H9 (cell line): ENCODE measurements at regions not wholly inside any gene's neighbourhood (a gene's known extent, or its start where the extent isn't known, plus 50 kb on each side); places are given as distances from the start of the nearest gene placed in this dataset.

ENCODE experiments used
- DNase-seq: peaks from one replicate; pipeline ENCODE4 v3.0.0-alpha.2; 2017
- H2AFZ ChIP-seq: one replicate; pipeline ENCODE4 v1.6.1; 2013; ENCODE audit warnings: mild to moderate bottlenecking, low read length, control low read depth, moderate library complexity
- H2AK5ac ChIP-seq: 2 replicates; pipeline ENCODE4 v1.6.1; 2013; ENCODE audit warnings: low read length, control low read depth, mixed read lengths; ENCODE audit not compliant: insufficient read length
- H2BK120ac ChIP-seq: one replicate; pipeline ENCODE4 v1.6.1; 2013; ENCODE audit warnings: low read depth, mild to moderate bottlenecking, low read length, control low read depth, inconsistent platforms; ENCODE audit not compliant: poor library complexity, severe bottlenecking
- H2BK12ac ChIP-seq: 2 replicates; pipeline ENCODE4 v1.6.1; 2013; ENCODE audit warnings: low read length, control low read depth, mixed read lengths, low read depth; ENCODE audit not compliant: insufficient read length
- H2BK15ac ChIP-seq: 2 replicates; pipeline ENCODE4 v1.6.1; 2013; ENCODE audit warnings: low read depth, low read length, control low read depth
- H2BK20ac ChIP-seq: one replicate; pipeline ENCODE4 v1.6.1; 2013; ENCODE audit warnings: low read depth, mild to moderate bottlenecking, low read length, control low read depth, inconsistent platforms; ENCODE audit not compliant: poor library complexity, severe bottlenecking
- H2BK5ac ChIP-seq: 2 replicates; pipeline ENCODE4 v1.6.1; 2013; ENCODE audit warnings: low read length, control low read depth, mixed read lengths; ENCODE audit not compliant: insufficient read length
- H3K14ac ChIP-seq: 2 replicates; pipeline ENCODE4 v1.6.1; 2013; ENCODE audit warnings: low read length, control low read depth; ENCODE audit not compliant: insufficient read depth
- H3K18ac ChIP-seq: 2 replicates; pipeline ENCODE4 v1.6.1; 2013; ENCODE audit warnings: low read depth, mild to moderate bottlenecking, mixed read lengths, low read length, control low read depth; ENCODE audit not compliant: insufficient read length
- H3K23ac ChIP-seq: 2 replicates; pipeline ENCODE4 v1.6.1; 2013; ENCODE audit warnings: low read length, control low read depth, mixed read lengths, low read depth; ENCODE audit not compliant: insufficient read length
- H3K23me2 ChIP-seq: 2 replicates; pipeline ENCODE4 v1.6.1; 2013; ENCODE audit warnings: low read depth, mild to moderate bottlenecking, mixed read lengths, low read length, control low read depth; ENCODE audit not compliant: insufficient read length, poor library complexity, severe bottlenecking
- H3K27ac ChIP-seq: 2 replicates; pipeline ENCODE4 v1.5.1; 2013; ENCODE audit warnings: low read length, control low read depth, mixed read lengths, low read depth; ENCODE audit not compliant: insufficient read length
- H3K27me3 ChIP-seq: 2 replicates; pipeline ENCODE4 v1.6.1; 2013; ENCODE audit warnings: low read length, control low read depth, inconsistent platforms; ENCODE audit not compliant: insufficient read depth
- H3K4ac ChIP-seq: 2 replicates; pipeline ENCODE4 v1.6.1; 2013; ENCODE audit warnings: low read depth, mild to moderate bottlenecking, control low read depth, inconsistent platforms, low read length, moderate library complexity
- H3K4me1 ChIP-seq: 2 replicates; pipeline ENCODE4 v1.6.1; 2013; ENCODE audit warnings: low read length, control low read depth, inconsistent platforms; ENCODE audit not compliant: insufficient read depth
- H3K4me2 ChIP-seq: 2 replicates; pipeline ENCODE4 v1.6.1; 2013; ENCODE audit warnings: low read length, control low read depth, mixed read lengths; ENCODE audit not compliant: insufficient read length, insufficient read depth
- H3K56ac ChIP-seq: 2 replicates; pipeline ENCODE4 v1.6.1; 2013; ENCODE audit warnings: low read depth, mild to moderate bottlenecking, mixed read lengths, low read length, control low read depth; ENCODE audit not compliant: insufficient read length
- H3K79me1 ChIP-seq: 2 replicates; pipeline ENCODE4 v1.6.1; 2013; ENCODE audit warnings: low read depth, mild to moderate bottlenecking, moderate library complexity, low read length, control low read depth, inconsistent platforms; ENCODE audit not compliant: insufficient read depth, poor library complexity, severe bottlenecking
- H3K79me2 ChIP-seq: 2 replicates; pipeline ENCODE4 v1.6.1; 2013; ENCODE audit warnings: low read length, control low read depth, inconsistent platforms; ENCODE audit not compliant: insufficient read depth
- H3K9ac ChIP-seq: 2 replicates; pipeline ENCODE4 v1.6.1; 2013; ENCODE audit warnings: low read length, control low read depth, mixed read lengths; ENCODE audit not compliant: insufficient read length; ENCODE audit errors: extremely low read depth
- H3K9me3 ChIP-seq: one replicate; pipeline ENCODE4 v1.6.1; 2013; ENCODE audit warnings: low read depth, low read length, inconsistent platforms; ENCODE audit not compliant: control insufficient read depth
- H3T11ph ChIP-seq: one replicate; pipeline ENCODE4 v1.6.1; 2013; ENCODE audit warnings: mild to moderate bottlenecking, low read length, control low read depth, inconsistent platforms
- H4K20me1 ChIP-seq: one replicate; pipeline ENCODE4 v1.6.1; 2013; ENCODE audit not compliant: control insufficient read depth, insufficient read length, insufficient read depth
- H4K5ac ChIP-seq: 2 replicates; pipeline ENCODE4 v1.6.1; 2013; ENCODE audit warnings: low read depth, mild to moderate bottlenecking, mixed read lengths, low read length, control low read depth; ENCODE audit not compliant: insufficient read length
- H4K8ac ChIP-seq: replicated peaks from 2 replicates; pipeline ENCODE4 v1.6.1; 2013; ENCODE audit warnings: low read length, control low read depth, mixed read lengths, low read depth; ENCODE audit not compliant: insufficient read length
- H4K91ac ChIP-seq: 2 replicates; pipeline ENCODE4 v1.6.1; 2013; ENCODE audit warnings: low read depth, mild to moderate bottlenecking, moderate library complexity, mixed read lengths, low read length, control low read depth; ENCODE audit not compliant: insufficient read length
- H3K27ac Mint-ChIP-seq, 3 experiments: 2 replicates in 2 of 3; 3 replicates in 1 of 3; pipeline ENCODE4 v1.8.0; 2020 to 2021; ENCODE audit warnings: mixed read lengths in 3 of 3, mild to moderate bottlenecking in 1 of 3, moderate library complexity in 1 of 3
- H3K27me3 Mint-ChIP-seq: 2 replicates; pipeline ENCODE4 v1.8.0; 2021; ENCODE audit warnings: low read depth, mild to moderate bottlenecking, moderate library complexity, mixed read lengths
- H3K36me3 Mint-ChIP-seq, 3 experiments: 2 replicates in 2 of 3; 3 replicates in 1 of 3; pipeline ENCODE4 v1.8.0; 2020 to 2021; ENCODE audit warnings: low read depth in 3 of 3, mixed read lengths in 3 of 3; ENCODE audit not compliant: insufficient read depth in 1 of 3
- H3K4me1 Mint-ChIP-seq, 2 experiments: 2 replicates each; pipeline ENCODE4 v1.8.0; 2020; ENCODE audit warnings: mixed read lengths in 2 of 2
- H3K4me3 Mint-ChIP-seq, 2 experiments: 2 replicates in 1 of 2; 3 replicates in 1 of 2; pipeline ENCODE4 v1.8.0; 2020 to 2021; ENCODE audit warnings: mild to moderate bottlenecking in 2 of 2, mixed read lengths in 2 of 2, moderate library complexity in 1 of 2
- H3K9me3 Mint-ChIP-seq, 2 experiments: 2 replicates in 1 of 2; 3 replicates in 1 of 2; pipeline ENCODE4 v1.8.0; 2020; ENCODE audit warnings: mild to moderate bottlenecking in 2 of 2, mixed read lengths in 2 of 2, moderate library complexity in 1 of 2
- CTCF ChIP-seq: fragments of 200-600 bp; sonication (generic); conservative IDR thresholded peaks from 3 replicates; pipeline ENCODE4 v1.8.0; 2021; ENCODE audit warnings: antibody characterized with exemption, mild to moderate bottlenecking
- WGBS: extraction: QIAGEN DNeasy Blood & Tissue Kit; methylation state at CpG from one replicate; pipeline ENCODE4 v1.1.7; 2013; ENCODE audit warnings: missing lambda C conversion rate, low lambda C conversion rate, mixed read lengths; ENCODE audit not compliant: insufficient read length; ENCODE audit errors: extremely low coverage; 5-methylcytosine and 5-hydroxymethylcytosine counted together

GRCh38 chr9:1202512-1203280, 152.5 kb downstream of the DMRT2 start:
- no peak overlapping the region for H4K91ac ChIP-seq
- peaks cover 7% of the 10 kb centered on the region for H3K9me3 ChIP-seq
- H3K23ac ChIP-seq, result no peak overlapping the region
- H3K27me3 ChIP-seq, result no peaks in the 10 kb centered on the region
- no peak overlapping the region for H2BK5ac ChIP-seq
- peaks cover 2% of the 10 kb centered on the region; the same call in 1 of the 2 replicates for H3K27me3 Mint-ChIP-seq
- H3K27ac ChIP-seq, result no peak overlapping the region
- no peak overlapping the region for H3T11ph ChIP-seq
- H4K20me1 ChIP-seq, result no peaks in the 10 kb centered on the region
- no peak overlapping the region for H4K5ac ChIP-seq
- no peaks in the 10 kb centered on the region for H3K79me1 ChIP-seq
- no peaks in the 10 kb centered on the region for H3K79me2 ChIP-seq
- peaks cover 0 to 6% of the 10 kb centered on the region in 2 experiments; a peak in 1 of 4 replicates for H3K4me1 Mint-ChIP-seq
- DNase-seq, result no peak
- no peak overlapping the region for H3K4ac ChIP-seq
- no peak overlapping the region for H3K9ac ChIP-seq
- WGBS, result no CpG with 5 or more reads among the region's 3 CpGs
- H4K8ac ChIP-seq, result no peak overlapping the region
- H2AK5ac ChIP-seq, result no peak overlapping the region
- no peak overlapping the region for H2BK12ac ChIP-seq
- H3K9me3 Mint-ChIP-seq, result peaks cover 0 to 17% of the 10 kb centered on the region in 2 experiments; a peak in 4 of 5 replicates
- H3K18ac ChIP-seq, result no peak overlapping the region
- H2BK120ac ChIP-seq, result no peak overlapping the region
- no peak overlapping the region for H3K27ac Mint-ChIP-seq
- no peaks in the 10 kb centered on the region for H3K23me2 ChIP-seq
- H2AFZ ChIP-seq, result no peak overlapping the region
- no peak overlapping the region for H3K4me2 ChIP-seq
- no peak overlapping the region for H3K56ac ChIP-seq
- no peak overlapping the region for H2BK15ac ChIP-seq
- H3K4me3 Mint-ChIP-seq, result no peak overlapping the region
- peaks cover 0 to 2% (median 0%) of the 10 kb centered on the region in 3 experiments; a peak in 1 of 7 replicates for H3K36me3 Mint-ChIP-seq
- no peak for TF ChIP-seq CTCF
- H3K14ac ChIP-seq, result no peak overlapping the region
- no peaks in the 10 kb centered on the region for H3K4me1 ChIP-seq
- H2BK20ac ChIP-seq, result no peak overlapping the region
